GM12872 (cell line): ENCODE measurements at regions not wholly inside any gene's neighbourhood (a gene's known extent, or its start where the extent isn't known, plus 50 kb on each side); places are given as distances from the start of the nearest gene placed in this dataset.

Experiments used
- CTCF ChIP-seq: IDR thresholded peaks from 3 replicates; pipeline ENCODE4 v1.5.1; 2011; ENCODE audit warnings: low read depth, mild to moderate bottlenecking, low read length, moderate library complexity; ENCODE audit not compliant: insufficient read depth

- TF ChIP-seq CTCF = no peak
Observed at GRCh38 chr12:104835317-104835716, 122.8 kb downstream of the SLC41A2 start.

DNA sequence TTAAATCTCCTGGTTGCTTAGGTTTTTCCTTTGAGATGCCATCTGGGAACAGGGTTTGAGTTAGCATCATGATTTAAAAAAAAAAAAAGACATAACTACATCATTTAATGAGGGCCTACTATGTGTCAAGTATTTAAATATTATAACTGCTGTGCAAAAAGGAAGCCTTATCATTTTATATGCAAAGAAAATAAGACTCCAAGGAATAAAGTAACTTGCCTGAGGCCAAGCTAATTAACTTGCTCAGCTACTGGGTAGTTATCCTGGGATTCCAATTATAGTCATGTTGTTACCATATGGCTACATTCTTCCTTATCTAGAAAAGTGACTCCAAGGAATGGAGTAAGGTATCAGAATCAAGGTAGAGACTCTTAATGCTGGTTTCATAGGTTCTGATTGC, 123.5 kb downstream of the SLC41A2 start:
- TF ChIP-seq CTCF = no peak

DNA sequence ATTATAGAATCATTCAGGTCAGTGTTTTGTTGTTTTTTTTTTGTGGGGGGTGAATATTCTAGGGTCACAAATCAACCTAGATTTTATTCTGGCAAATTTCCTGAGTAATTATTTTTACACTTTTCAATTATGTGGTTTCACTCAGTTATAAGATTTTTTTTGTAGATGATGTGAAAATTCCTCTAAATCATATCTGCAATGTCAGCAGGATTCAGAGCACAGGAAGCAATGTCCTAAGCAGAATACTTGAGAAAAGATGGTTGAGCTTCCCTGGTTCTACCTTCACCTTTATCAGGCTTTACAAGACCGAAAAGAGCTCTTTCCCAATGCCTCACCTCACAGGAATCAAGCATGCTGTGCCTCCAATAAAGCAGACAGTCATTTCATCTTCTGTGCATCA, 124.3 kb downstream of the SLC41A2 start:
- no peak for TF ChIP-seq CTCF

- TF ChIP-seq CTCF = no peak
Observed at GRCh38 chr12:104828015-104828414, 130.1 kb downstream of the SLC41A2 start.

GRCh38 chr12:104827587-104827986, 130.5 kb downstream of the SLC41A2 start:
- peak; percentile 35; the same call in 2 of the 3 replicates for TF ChIP-seq CTCF

GRCh38 chr12:104825408-104825807, 132.7 kb downstream of the SLC41A2 start:
- no peak; the same call in 2 of the 3 replicates for TF ChIP-seq CTCF

DNA sequence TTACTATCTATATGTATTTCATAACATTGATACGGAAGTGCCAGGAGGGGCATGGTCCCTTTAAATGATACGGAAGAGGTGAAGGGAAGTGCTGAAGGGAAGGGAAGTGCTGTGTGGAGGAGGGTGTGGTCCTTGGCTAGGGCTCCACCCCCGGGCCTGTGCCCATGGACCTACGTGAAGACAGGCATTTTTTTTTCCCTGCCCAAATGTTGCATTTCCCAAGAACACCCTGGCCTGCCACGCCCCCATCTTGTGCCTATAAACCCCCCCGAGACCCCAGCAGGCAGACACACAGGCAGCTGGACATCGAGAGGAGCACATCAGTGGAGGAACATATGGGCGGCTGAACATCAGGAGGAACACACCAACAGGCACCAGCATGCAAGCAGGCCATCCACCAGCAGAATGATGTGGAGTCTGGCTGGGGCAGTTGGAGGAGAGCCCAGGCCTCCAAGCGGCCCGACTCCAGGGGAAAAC, 134.1 kb downstream of the SLC41A2 start:
- TF ChIP-seq CTCF = no peak

DNA sequence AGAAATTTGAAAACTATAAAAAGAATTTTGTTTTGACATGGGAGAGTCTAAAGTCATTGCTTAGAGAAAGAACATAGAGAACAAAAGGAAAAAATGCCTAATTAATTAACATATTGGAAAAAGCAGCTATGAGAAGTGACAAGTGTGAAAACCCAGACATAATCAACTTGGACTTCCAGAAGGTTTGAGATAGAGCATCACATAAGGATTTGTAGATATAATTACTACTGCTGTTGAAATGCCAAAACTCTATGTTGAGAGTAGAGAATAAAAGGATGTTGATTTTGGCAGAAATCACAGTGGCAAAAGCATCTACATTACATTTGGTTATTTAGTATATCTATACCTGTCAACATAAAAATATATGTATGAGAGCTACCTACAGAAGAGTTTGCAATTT, 135.1 kb downstream of the SLC41A2 start:
- no peak for TF ChIP-seq CTCF
